Coronary artery (tissue), 2 donors: ENCODE measurements at regions not wholly inside any gene's neighbourhood (a gene's known extent, or its start where the extent isn't known, plus 50 kb on each side); places are given as distances from the start of the nearest gene placed in this dataset.

Experiments
- DNase-seq: peaks from one replicate; pipeline ENCODE4 v3.0.0-alpha.2; 2017; ENCODE audit warnings: low spot score
- H3K27ac ChIP-seq, 2 donors: fragments of 200-600 bp; sonication (generic); one replicate each; pipeline ENCODE4 v1.5.1; 2016 to 2019
- H3K4me3 ChIP-seq: fragments of 200-600 bp; sonication (generic); 2 replicates; pipeline ENCODE4 v1.5.1; 2016; ENCODE audit warnings: mild to moderate bottlenecking, moderate library complexity
- CTCF ChIP-seq: fragments of 200-600 bp; sonication (generic); IDR thresholded peaks from one replicate; pipeline ENCODE4 v1.5.1; 2019; ENCODE audit warnings: antibody characterized with exemption

GRCh38 chr11:121688055-121688491 lies 235.3 kb upstream of the SORL1-AS1 start:
- no peak for TF ChIP-seq CTCF
- Histone ChIP-seq H3K27ac (no peak overlapping the region), H3K4me3 (no peak overlapping the region)
- DNase-seq = no peak

- no peak for DNase-seq
- TF ChIP-seq CTCF = no peak
- no peak overlapping the region for H3K27ac ChIP-seq
- H3K4me3 ChIP-seq = no peak overlapping the region
Observed at GRCh38 chr11:121683791-121684190, 231.0 kb upstream of the SORL1-AS1 start.
